ENCODE measurements at regions not wholly inside any gene's neighbourhood (a gene's known extent, or its start where the extent isn't known, plus 50 kb on each side); places are given as distances from the start of the nearest gene placed in this dataset.

GRCh38 chr3:153595186-153595815 is 433.3 kb downstream of the RAP2B start:
- in situ Hi-C loops (cut with HindIII; ENCODE audit: low sequenced_read_pairs) = loop anchor here (25.0 kb wide), 1 partner anchor 558 kb away; no protein-coding TSS in a partner anchor

DNA sequence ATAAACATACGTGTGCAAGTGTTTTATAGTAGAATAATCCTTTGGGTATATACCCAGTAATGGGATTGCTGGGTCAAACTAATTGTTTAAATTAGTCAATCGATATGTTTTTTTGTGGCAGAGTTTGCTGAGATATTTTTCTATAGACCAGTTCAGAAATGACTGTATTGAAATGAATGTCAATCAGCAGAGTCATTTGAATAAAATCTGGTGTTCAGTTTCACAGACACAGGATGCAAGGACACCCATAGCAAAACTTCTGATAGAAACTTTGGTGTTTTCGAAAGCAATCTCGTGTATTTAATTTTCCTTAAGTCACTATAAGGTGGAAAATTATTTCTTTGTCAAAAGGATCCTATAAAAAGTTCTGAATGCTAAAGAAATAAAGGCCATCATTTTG is 434.4 kb downstream of the RAP2B start:
- in situ Hi-C loops (cut with HindIII; ENCODE audit: low sequenced_read_pairs) = loop anchor here (25.0 kb wide), 1 partner anchor 559 kb away; no protein-coding TSS in a partner anchor

DNA sequence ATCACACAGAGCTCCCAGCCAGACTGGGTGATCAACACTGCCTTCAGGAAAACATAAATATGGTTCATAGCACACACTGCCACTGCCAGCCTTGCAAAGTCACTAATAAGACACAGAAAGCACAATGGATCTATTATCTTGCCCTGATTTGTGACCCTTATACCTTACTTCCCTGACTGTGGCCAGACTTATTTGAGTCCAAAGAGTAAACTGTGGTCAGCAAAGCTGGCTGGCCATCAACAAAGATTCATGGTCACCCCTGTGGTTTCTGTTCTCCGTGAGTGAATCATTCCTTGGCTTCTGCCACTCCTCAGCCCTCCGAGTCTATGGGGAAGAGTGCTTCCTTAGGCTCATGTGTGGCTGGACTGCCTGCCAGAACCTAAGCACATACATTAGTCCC is 437.7 kb downstream of the RAP2B start:
- in situ Hi-C loops (cut with HindIII; ENCODE audit: low sequenced_read_pairs) = loop anchor here (25.0 kb wide), 1 partner anchor 562 kb away; no protein-coding TSS in a partner anchor

- in situ Hi-C loops (cut with HindIII; ENCODE audit: low sequenced_read_pairs) = no loop called here
These were observed 438.9 kb downstream of the RAP2B start for GRCh38 chr3:153600896-153601295.

GRCh38 chr3:153601374-153601853 is 439.4 kb downstream of the RAP2B start:
- in situ Hi-C loops (cut with HindIII; ENCODE audit: low sequenced_read_pairs) = no loop called here

DNA sequence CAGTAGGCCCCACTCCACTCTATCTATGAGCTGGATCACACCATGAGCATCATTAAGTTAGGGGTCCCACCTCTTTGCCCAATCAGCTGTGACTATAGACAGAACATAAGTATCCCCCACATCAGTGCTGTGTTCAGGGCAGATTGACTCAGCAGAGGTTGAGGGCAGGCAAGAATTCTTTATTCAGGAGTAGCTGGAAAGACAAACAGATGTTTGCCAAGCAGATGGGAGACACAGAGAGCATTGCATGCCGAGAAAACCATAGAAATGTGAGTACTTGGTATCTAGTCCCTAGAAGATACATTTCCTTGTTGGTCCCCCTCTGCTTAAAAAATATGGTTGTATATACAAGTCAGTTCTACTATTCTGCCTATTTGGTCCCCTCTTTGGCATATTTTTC is 440.8 kb downstream of the RAP2B start:
- in situ Hi-C loops (cut with HindIII; ENCODE audit: low sequenced_read_pairs) = no loop called here

DNA sequence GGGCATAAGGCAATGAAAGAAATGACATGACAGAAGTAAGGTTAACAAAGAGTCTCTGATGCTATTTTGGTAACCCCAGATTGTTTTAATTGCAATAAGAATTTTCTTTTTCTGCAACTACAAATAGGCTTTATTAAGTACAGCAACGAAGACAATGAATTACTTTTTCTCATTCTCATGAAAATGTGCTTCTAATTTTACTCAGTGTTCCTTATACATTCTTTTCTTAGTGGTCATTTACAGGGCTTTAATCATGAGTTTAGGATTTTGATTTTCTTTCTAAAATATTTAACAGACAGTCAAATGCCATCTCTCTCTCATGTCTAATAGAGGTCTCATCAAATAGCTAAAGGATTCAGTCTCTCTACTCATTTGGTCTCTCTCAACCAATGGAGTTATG is 452.1 kb downstream of the RAP2B start:
- in situ Hi-C loops (cut with HindIII; ENCODE audit: low sequenced_read_pairs) = no loop called here

DNA sequence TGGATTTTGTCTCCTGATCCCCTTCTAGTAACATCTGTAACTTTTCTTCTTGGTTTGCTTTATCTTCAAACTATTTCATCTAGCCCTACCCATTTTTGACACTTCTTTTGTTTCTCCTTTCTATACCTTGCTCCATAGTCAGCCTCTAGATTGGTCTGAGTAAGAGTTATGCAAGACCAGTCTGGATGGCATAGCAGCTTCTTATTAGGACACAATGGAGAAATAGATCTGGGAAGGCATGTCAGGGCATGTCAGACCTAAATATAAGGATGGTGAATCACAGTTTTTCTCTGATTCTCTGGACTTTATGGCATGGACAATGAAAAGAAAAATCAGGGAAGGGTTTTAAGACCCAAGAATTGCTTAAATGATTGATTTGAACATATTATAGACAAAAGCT is 452.5 kb downstream of the RAP2B start:
- in situ Hi-C loops (cut with HindIII; ENCODE audit: low sequenced_read_pairs) = no loop called here

- in situ Hi-C loops (cut with HindIII; ENCODE audit: low sequenced_read_pairs) = no loop called here
These were observed 453.8 kb downstream of the RAP2B start for GRCh38 chr3:153615863-153616262.

- in situ Hi-C loops (cut with HindIII; ENCODE audit: low sequenced_read_pairs) = no loop called here
These were observed 455.4 kb downstream of the RAP2B start for GRCh38 chr3:153617463-153617862.

DNA sequence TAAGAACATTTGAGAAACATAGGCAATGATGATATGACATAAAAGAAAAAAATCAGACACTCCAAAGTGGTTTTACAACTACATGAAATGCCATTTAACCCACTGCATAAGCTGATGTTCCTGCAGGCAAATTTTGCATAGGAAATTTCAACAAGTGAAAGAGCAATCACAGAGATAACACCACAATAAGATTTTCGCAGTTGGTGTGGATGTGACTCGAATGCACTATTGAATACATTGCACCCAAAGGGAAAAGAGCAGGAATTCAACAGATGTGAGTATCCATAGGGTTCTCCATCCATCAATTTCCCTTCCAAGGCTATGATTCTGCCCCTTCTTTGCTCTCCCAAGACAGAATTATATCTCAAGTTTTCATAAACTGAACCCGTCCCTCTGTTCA is 456.1 kb downstream of the RAP2B start:
- in situ Hi-C loops (cut with HindIII; ENCODE audit: low sequenced_read_pairs) = no loop called here

GRCh38 chr3:153619268-153619667 is 457.2 kb downstream of the RAP2B start:
- in situ Hi-C loops (cut with HindIII; ENCODE audit: low sequenced_read_pairs) = no loop called here

DNA sequence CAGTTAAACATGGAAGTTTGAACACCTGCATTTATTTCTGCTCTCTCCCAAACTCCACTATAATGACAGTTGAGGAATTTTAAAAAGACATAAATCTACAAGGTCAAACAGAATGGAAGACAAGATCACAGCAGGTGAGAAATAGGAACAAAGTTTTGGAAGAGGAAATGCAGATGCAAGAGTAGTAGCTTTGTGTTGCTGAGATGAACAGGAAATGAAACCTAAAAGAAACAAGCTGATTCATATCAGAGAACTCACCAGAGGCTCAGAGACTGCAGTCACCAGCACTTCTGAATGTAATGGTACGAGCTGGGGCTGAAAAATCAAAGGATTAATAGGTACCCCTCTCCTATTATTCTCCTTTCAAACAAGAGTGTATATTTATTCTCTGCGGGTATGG is 459.9 kb downstream of the RAP2B start:
- in situ Hi-C loops (cut with HindIII; ENCODE audit: low sequenced_read_pairs) = no loop called here

DNA sequence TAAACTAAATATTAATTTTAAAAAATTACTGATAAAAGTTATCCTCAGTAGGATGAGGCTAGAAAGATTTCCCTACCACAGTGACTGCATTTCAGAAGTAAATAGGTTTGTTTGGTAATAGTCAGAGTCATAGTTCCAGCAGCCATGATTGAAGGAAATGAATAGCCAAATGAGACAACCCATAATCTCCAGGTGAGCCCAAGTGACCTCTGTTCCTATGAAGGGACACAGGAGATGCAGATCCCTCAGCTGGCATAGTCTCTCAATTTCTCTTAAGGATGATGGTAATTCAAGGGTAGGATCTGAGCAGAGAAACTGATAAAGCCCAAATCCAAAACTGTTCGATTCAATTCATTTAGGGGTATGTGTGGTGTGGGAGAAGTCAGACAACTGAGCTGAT is 461.8 kb downstream of the RAP2B start:
- in situ Hi-C loops (cut with HindIII; ENCODE audit: low sequenced_read_pairs) = no loop called here

GRCh38 chr3:153624310-153625030 is 462.4 kb downstream of the RAP2B start:
- in situ Hi-C loops (cut with HindIII; ENCODE audit: low sequenced_read_pairs) = no loop called here

DNA sequence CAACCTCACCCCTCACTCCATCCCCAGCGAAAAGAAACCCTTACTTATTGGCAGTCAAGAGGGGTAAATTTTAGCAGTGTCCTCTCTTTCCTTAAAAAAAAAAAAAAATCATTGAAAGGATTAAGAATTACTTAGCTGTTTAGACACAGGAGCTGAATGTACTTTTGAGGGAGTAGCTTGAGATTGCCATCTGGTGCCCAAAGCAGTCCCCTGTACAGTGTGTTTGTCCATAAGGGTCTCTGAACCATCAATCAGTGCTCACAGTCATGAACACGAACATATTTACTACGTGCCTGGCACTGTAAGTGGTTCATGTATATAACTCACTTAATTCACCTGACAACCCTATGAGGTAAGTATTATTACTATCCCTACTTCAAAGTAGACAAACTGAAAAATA is 463.5 kb downstream of the RAP2B start:
- in situ Hi-C loops (cut with HindIII; ENCODE audit: low sequenced_read_pairs) = no loop called here

DNA sequence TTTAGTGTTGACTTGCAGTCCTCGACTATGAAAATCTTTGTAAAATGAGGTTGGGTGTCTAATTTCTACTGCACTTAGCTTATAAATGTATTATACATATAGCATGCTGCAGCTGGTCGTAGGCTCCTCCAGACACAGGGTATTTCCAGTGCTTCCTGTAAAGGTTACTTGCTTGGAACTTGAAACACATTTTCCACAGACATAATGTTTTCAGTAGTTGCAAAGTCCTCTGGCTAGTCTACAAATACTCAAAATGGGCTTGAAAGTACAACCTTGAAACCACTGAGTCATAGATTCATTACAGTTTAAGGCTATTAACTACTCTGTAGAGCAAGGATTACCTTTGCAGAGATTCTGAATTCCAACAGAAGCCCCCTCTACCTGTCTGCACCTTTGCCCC is 464.1 kb downstream of the RAP2B start:
- in situ Hi-C loops (cut with HindIII; ENCODE audit: low sequenced_read_pairs) = no loop called here

GRCh38 chr3:153628591-153628990 is 466.6 kb downstream of the RAP2B start:
- in situ Hi-C loops (cut with HindIII; ENCODE audit: low sequenced_read_pairs) = no loop called here

DNA sequence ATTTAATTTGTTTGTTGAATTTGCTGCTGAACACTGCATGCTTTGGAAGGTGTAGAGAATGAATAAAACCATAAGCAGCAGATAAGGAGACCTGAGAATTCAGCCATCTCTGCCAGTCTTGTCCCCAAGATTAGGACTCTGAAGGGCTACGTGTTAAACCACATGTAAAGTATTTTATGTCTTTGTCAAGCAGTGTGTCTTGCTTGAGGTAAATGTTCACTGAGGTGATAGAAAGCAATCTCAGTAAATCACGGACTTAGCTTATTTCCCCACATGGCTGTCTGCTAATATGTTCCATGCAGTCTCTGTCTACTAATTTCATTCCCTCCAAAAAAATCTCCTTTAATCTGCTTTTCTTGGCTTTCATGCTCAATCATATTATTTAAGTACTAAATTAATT is 467.1 kb downstream of the RAP2B start:
- in situ Hi-C loops (cut with HindIII; ENCODE audit: low sequenced_read_pairs) = no loop called here

DNA sequence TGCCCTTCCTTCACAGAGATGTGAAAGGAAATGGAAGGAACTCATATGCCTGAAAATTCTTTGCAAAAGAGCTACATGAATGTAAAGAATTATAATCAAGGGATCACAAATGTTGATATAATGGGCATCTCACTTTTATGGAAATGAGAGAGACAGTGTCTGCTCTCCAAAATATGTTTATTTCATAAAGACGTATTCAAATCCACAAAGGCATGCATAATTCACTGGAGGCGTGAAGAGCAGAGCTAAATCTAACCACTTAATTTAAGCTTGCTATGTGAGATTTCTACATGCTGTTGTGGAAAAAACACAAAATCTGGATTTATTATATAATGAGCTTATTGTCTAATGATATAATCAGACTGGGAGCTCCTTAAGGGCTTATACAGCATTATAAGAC is 469.1 kb downstream of the RAP2B start:
- in situ Hi-C loops (cut with HindIII; ENCODE audit: low sequenced_read_pairs) = no loop called here

GRCh38 chr3:153631664-153632063 is 469.6 kb downstream of the RAP2B start:
- in situ Hi-C loops (cut with HindIII; ENCODE audit: low sequenced_read_pairs) = no loop called here

GRCh38 chr3:153633407-153633806 is 471.4 kb downstream of the RAP2B start:
- in situ Hi-C loops (cut with HindIII; ENCODE audit: low sequenced_read_pairs) = no loop called here
